Keratinocyte (primary cell): ENCODE measurements at regions not wholly inside any gene's neighbourhood (a gene's known extent, or its start where the extent isn't known, plus 50 kb on each side); places are given as distances from the start of the nearest gene placed in this dataset.

Experiments used
- DNase-seq: peaks from one replicate; pipeline ENCODE4 v3.0.0-alpha.2; 2011; ENCODE audit warnings: low read depth, missing footprints, low spot score
- FAIRE-seq: peaks from 2 replicates; lab custom pipeline; 2011; peaks lifted over from hg19 to GRCh38; lab: Jason Lieb, UNC
- H2AFZ ChIP-seq: 2 replicates; pipeline ENCODE4 v1.6.0; 2012; ENCODE audit warnings: low read length, control low read depth, inconsistent platforms; ENCODE audit not compliant: control insufficient read depth
- H3K27ac ChIP-seq: 2 replicates; pipeline ENCODE4 v1.5.1; 2011; ENCODE audit warnings: low read length; ENCODE audit not compliant: control insufficient read depth, insufficient read depth
- H3K27me3 ChIP-seq: 3 replicates; pipeline ENCODE4 v1.6.0; 2011; ENCODE audit warnings: low read length; ENCODE audit not compliant: control insufficient read depth, insufficient read depth; ENCODE audit errors: extremely low read depth
- H3K36me3 ChIP-seq, 2 experiments: 2 replicates in 1 of 2; 3 replicates in 1 of 2; pipeline ENCODE4 v1.5.1; 2011; ENCODE audit warnings: low read length in 2 of 2, mild to moderate bottlenecking in 1 of 2; ENCODE audit not compliant: control insufficient read depth in 2 of 2, insufficient read depth in 2 of 2; ENCODE audit errors: extremely low read depth in 1 of 2
- H3K4me1 ChIP-seq: 3 replicates; pipeline ENCODE4 v1.5.1; 2011; ENCODE audit warnings: low read length; ENCODE audit not compliant: control insufficient read depth, insufficient read depth; ENCODE audit errors: extremely low read depth
- H3K4me2 ChIP-seq: 3 replicates; pipeline ENCODE4 v1.6.0; 2011; ENCODE audit warnings: low read depth, low read length; ENCODE audit not compliant: control insufficient read depth, insufficient read depth; ENCODE audit errors: extremely low read depth
- H3K4me3 ChIP-seq, 3 experiments: fragments of 200-600 bp in 1 of 3; sonication (generic) in 1 of 3; 2 replicates in 2 of 3; 3 replicates in 1 of 3; pipeline ENCODE4 v1.5.1; 2011 to 2016; ENCODE audit warnings: low read length in 3 of 3, mild to moderate bottlenecking in 3 of 3, control low read depth in 2 of 3, inconsistent platforms in 1 of 3, low read depth in 1 of 3, mixed read lengths in 1 of 3, mixed run types in 1 of 3, moderate library complexity in 1 of 3; ENCODE audit not compliant: control insufficient read depth in 2 of 3, insufficient read depth in 2 of 3; ENCODE audit errors: extremely low read depth in 1 of 3
- H3K79me2 ChIP-seq: 2 replicates; pipeline ENCODE4 v1.6.0; 2012; ENCODE audit warnings: low read length; ENCODE audit not compliant: control insufficient read depth, insufficient read depth
- H3K9ac ChIP-seq: 3 replicates; pipeline ENCODE4 v1.6.0; 2011; ENCODE audit warnings: low read length; ENCODE audit not compliant: control insufficient read depth, insufficient read depth; ENCODE audit errors: extremely low read depth
- H3K9me1 ChIP-seq: 3 replicates; pipeline ENCODE4 v1.6.0; 2011; ENCODE audit warnings: low read length; ENCODE audit not compliant: control insufficient read depth, insufficient read depth; ENCODE audit errors: extremely low read depth
- H3K9me3 ChIP-seq: 2 replicates; pipeline ENCODE4 v1.5.1; 2012; ENCODE audit warnings: low read depth, low read length; ENCODE audit not compliant: control insufficient read depth
- H4K20me1 ChIP-seq: 3 replicates; pipeline ENCODE4 v1.6.0; 2011; ENCODE audit warnings: low read length; ENCODE audit not compliant: control insufficient read depth, insufficient read depth; ENCODE audit errors: extremely low read depth
- EZH2 ChIP-seq: IDR thresholded peaks from one replicate; pipeline ENCODE4 v1.6.1; 2012; ENCODE audit warnings: inconsistent platforms, mild to moderate bottlenecking, low read length, moderate library complexity
- dilution Hi-C: fragments of 300-500 bp; cut with MboI; formaldehyde crosslinking; loops from one replicate; pipeline ENCODE4 v1.7.0; 2020; ENCODE audit warnings: low sequenced_read_pairs; ENCODE audit not compliant: extremely low pct_ligation_motif_present
- TF ChIP-seq, protein P1 (sequence below), 3 experiments: IDR thresholded peaks in 1 of 3; conservative IDR thresholded peaks in 1 of 3; optimal IDR thresholded peaks in 1 of 3; 2 replicates in 2 of 3; 3 replicates in 1 of 3; pipeline versions ENCODE3 to v1.5.1; 2011; ENCODE audit warnings: low read length in 3 of 3, mild to moderate bottlenecking in 3 of 3, moderate library complexity in 2 of 3, control low read depth in 1 of 3, inconsistent platforms in 1 of 3; ENCODE audit not compliant: insufficient read depth in 2 of 3; ENCODE audit errors: extremely low read depth in 1 of 3

- Histone ChIP-seq H3K9me3 (no peaks in the 10 kb centered on the region), H3K27me3 (no peaks in the 10 kb centered on the region), H3K79me2 (no peaks in the 10 kb centered on the region), H4K20me1 (no peaks in the 10 kb centered on the region), H3K9me1 (no peaks in the 10 kb centered on the region), H3K4me3 (no peak overlapping the region), H3K27ac (no peak overlapping the region), H3K36me3 (no peaks in the 10 kb centered on the region), H3K9ac (no peak overlapping the region), H3K4me1 (no peaks in the 10 kb centered on the region), H2AFZ (no peak overlapping the region), H3K4me2 (no peak overlapping the region)
- FAIRE-seq (no peak), DNase-seq (no peak)
- TF ChIP-seq, protein P1, sequence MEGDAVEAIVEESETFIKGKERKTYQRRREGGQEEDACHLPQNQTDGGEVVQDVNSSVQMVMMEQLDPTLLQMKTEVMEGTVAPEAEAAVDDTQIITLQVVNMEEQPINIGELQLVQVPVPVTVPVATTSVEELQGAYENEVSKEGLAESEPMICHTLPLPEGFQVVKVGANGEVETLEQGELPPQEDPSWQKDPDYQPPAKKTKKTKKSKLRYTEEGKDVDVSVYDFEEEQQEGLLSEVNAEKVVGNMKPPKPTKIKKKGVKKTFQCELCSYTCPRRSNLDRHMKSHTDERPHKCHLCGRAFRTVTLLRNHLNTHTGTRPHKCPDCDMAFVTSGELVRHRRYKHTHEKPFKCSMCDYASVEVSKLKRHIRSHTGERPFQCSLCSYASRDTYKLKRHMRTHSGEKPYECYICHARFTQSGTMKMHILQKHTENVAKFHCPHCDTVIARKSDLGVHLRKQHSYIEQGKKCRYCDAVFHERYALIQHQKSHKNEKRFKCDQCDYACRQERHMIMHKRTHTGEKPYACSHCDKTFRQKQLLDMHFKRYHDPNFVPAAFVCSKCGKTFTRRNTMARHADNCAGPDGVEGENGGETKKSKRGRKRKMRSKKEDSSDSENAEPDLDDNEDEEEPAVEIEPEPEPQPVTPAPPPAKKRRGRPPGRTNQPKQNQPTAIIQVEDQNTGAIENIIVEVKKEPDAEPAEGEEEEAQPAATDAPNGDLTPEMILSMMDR (optimal IDR thresholded peaks at IDR 0.05 in 1 of 3, IDR thresholded peaks at IDR 0.05 in 1 of 3, conservative IDR thresholded peaks at IDR 0.05 in 1 of 3; ENCODE audit: extremely low read depth in 1 of 3, insufficient read depth in 2 of 3, low read length in 3 of 3): no peak
- no peak for TF ChIP-seq EZH2
- dilution Hi-C loops: no loop called here
These were observed 115.0 kb upstream of the LHCGR start for GRCh38 chr2:48870503-48870902.

DNA sequence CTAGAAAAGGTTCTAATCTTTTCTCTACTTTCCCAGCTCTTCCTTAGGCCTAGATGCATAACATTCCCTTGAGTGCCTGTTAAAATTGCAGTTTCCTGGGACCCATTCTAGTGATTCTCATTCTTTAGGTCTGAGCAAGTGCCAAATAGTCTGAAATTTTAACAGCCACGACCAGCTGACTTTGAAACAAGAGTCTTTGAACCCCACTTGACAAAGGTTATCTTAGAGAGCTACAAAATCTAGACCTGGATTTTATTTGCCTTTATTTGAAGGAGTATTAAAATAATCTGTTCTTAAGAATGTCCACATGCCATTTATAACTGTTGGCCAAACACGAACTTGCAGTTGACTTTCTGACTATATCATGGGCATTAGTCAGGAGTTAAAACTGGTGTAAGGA is 110.2 kb upstream of the LHCGR start:
- Histone ChIP-seq H3K27me3 (no peaks in the 10 kb centered on the region), H3K4me3 (no peak overlapping the region), H3K9ac (no peak overlapping the region), H3K4me2 (no peak overlapping the region), H3K27ac (no peak overlapping the region), H4K20me1 (no peaks in the 10 kb centered on the region), H3K36me3 (no peaks in the 10 kb centered on the region), H2AFZ (no peak overlapping the region), H3K9me1 (no peaks in the 10 kb centered on the region), H3K9me3 (no peaks in the 10 kb centered on the region), H3K79me2 (no peaks in the 10 kb centered on the region), H3K4me1 (no peaks in the 10 kb centered on the region)
- dilution Hi-C loops: no loop called here
- FAIRE-seq (no peak), DNase-seq (no peak)
- TF ChIP-seq, protein P1 (optimal IDR thresholded peaks at IDR 0.05 in 1 of 3, IDR thresholded peaks at IDR 0.05 in 1 of 3, conservative IDR thresholded peaks at IDR 0.05 in 1 of 3; ENCODE audit: extremely low read depth in 1 of 3, insufficient read depth in 2 of 3, low read length in 3 of 3): no peak
- TF ChIP-seq EZH2: no peak
